Osteocyte (in vitro differentiated cells): ENCODE measurements at regions not wholly inside any gene's neighbourhood (a gene's known extent, or its start where the extent isn't known, plus 50 kb on each side); places are given as distances from the start of the nearest gene placed in this dataset.
"Not testable (repeated sequence)": the region's sequence is repeated elsewhere in the genome, so short reads cannot be mapped to it uniquely, and the experiment has no call there.

Experiments used
- DNase-seq: peaks from one replicate; pipeline ENCODE4 v3.0.0; 2021; ENCODE audit warnings: mixed read lengths; ENCODE audit not compliant: unreplicated experiment; ENCODE audit errors: extremely low spot score
- H3K27ac Mint-ChIP-seq: one replicate; pipeline ENCODE4 v1.8.0; 2021; ENCODE audit warnings: mild to moderate bottlenecking, mixed read lengths; ENCODE audit not compliant: unreplicated experiment
- H3K27me3 Mint-ChIP-seq: one replicate; pipeline ENCODE4 v1.8.0; 2021; ENCODE audit warnings: mixed read lengths; ENCODE audit not compliant: unreplicated experiment
- H3K36me3 Mint-ChIP-seq: one replicate; pipeline ENCODE4 v1.8.0; 2021; ENCODE audit warnings: mixed read lengths; ENCODE audit not compliant: unreplicated experiment
- H3K4me1 Mint-ChIP-seq: one replicate; pipeline ENCODE4 v1.8.0; 2021; ENCODE audit warnings: mixed read lengths; ENCODE audit not compliant: unreplicated experiment
- H3K4me3 Mint-ChIP-seq: one replicate; pipeline ENCODE4 v1.8.0; 2021; ENCODE audit warnings: mild to moderate bottlenecking, moderate library complexity, mixed read lengths; ENCODE audit not compliant: unreplicated experiment
- H3K9me3 Mint-ChIP-seq: one replicate; pipeline ENCODE4 v1.8.0; 2021; ENCODE audit warnings: mixed read lengths; ENCODE audit not compliant: unreplicated experiment
- CTCF ChIP-seq: fragments of 200-600 bp; sonication (generic); IDR thresholded peaks from 2 replicates; pipeline ENCODE4 v1.5.0; 2021; ENCODE audit warnings: antibody characterized with exemption, mild to moderate bottlenecking, moderate library complexity

GRCh38 chr6:78744144-78744543, 123.2 kb upstream of the IRAK1BP1 start:
- Mint-ChIP-seq H3K4me1 (peaks cover 4% of the 10 kb centered on the region), H3K36me3 (peaks cover 3% of the 10 kb centered on the region), H3K27me3 (no peaks in the 10 kb centered on the region), H3K9me3 (peaks cover 42% of the 10 kb centered on the region), H3K27ac (no peak overlapping the region), H3K4me3 (no peak overlapping the region)
- DNase-seq: no peak
- no peak for TF ChIP-seq CTCF

GRCh38 chr6:78746457-78746856, 120.9 kb upstream of the IRAK1BP1 start:
- Mint-ChIP-seq H3K36me3 (peaks cover 3% of the 10 kb centered on the region), H3K9me3 (peaks cover 37% of the 10 kb centered on the region), H3K27me3 (no peaks in the 10 kb centered on the region), H3K4me1 (peaks cover 4% of the 10 kb centered on the region), H3K27ac (no peak overlapping the region), H3K4me3 (no peak overlapping the region)
- no peak for TF ChIP-seq CTCF
- no peak for DNase-seq

GRCh38 chr6:78749326-78749725, 118.0 kb upstream of the IRAK1BP1 start:
- DNase-seq: no peak
- Mint-ChIP-seq H3K4me3 (no peak overlapping the region), H3K27ac (no peak overlapping the region), H3K27me3 (no peaks in the 10 kb centered on the region), H3K4me1 (peaks cover 4% of the 10 kb centered on the region), H3K9me3 (peaks cover 27% of the 10 kb centered on the region), H3K36me3 (peaks cover 3% of the 10 kb centered on the region)
- TF ChIP-seq CTCF: no peak

- H3K4me1 Mint-ChIP-seq, H3K27me3 Mint-ChIP-seq, H3K27ac Mint-ChIP-seq, H3K36me3 Mint-ChIP-seq, DNase-seq, H3K4me3 Mint-ChIP-seq: not testable (repeated sequence)
- peaks cover 22% of the 10 kb centered on the region for H3K9me3 Mint-ChIP-seq
These were observed 109.0 kb upstream of the IRAK1BP1 start for GRCh38 chr6:78758297-78758798.

- no peak for DNase-seq
- no peak overlapping the region for H3K4me3 Mint-ChIP-seq
- no peaks in the 10 kb centered on the region for H3K4me1 Mint-ChIP-seq
- no peak overlapping the region for H3K27ac Mint-ChIP-seq
- H3K36me3 Mint-ChIP-seq: no peaks in the 10 kb centered on the region
- no peak for TF ChIP-seq CTCF
- H3K27me3 Mint-ChIP-seq: peaks cover 3% of the 10 kb centered on the region
- no peaks in the 10 kb centered on the region for H3K9me3 Mint-ChIP-seq
These were observed 99.1 kb upstream of the IRAK1BP1 start for GRCh38 chr6:78768271-78768670.

- Mint-ChIP-seq H3K36me3 (no peaks in the 10 kb centered on the region), H3K4me3 (no peak overlapping the region), H3K9me3 (no peaks in the 10 kb centered on the region), H3K27me3 (peaks cover 10% of the 10 kb centered on the region), H3K27ac (no peak overlapping the region), H3K4me1 (no peaks in the 10 kb centered on the region)
- DNase-seq: no peak
- no peak for TF ChIP-seq CTCF
These were observed 96.6 kb upstream of the IRAK1BP1 start for GRCh38 chr6:78770765-78771164.
